NCI-H524 (cell line): ENCODE measurements at regions not wholly inside any gene's neighbourhood (a gene's known extent, or its start where the extent isn't known, plus 50 kb on each side); places are given as distances from the start of the nearest gene placed in this dataset.
"Not testable (repeated sequence)": the region's sequence is repeated elsewhere in the genome, so short reads cannot be mapped to it uniquely, and the experiment has no call there.

ENCODE experiments used
- DNase-seq, 2 experiments: peaks; one replicate each; lab custom pipeline; 2025; lab: John Stamatoyannopoulos, UW

GRCh38 chr2:195535911-195536522 is 121.0 kb upstream of the SLC39A10 start:
- no peak for DNase-seq

- DNase-seq = no peak
Measured at GRCh38 chr2:195534971-195535370, 122.1 kb upstream of the SLC39A10 start.

GRCh38 chr2:195533771-195534642 is 123.0 kb upstream of the SLC39A10 start:
- DNase-seq = no peak

- no peak for DNase-seq
Measured at GRCh38 chr2:195532628-195533271, 124.3 kb upstream of the SLC39A10 start.

GRCh38 chr2:195532255-195532627 is 124.8 kb upstream of the SLC39A10 start:
- no peak for DNase-seq

- no peak for DNase-seq
Measured at GRCh38 chr2:195531754-195532153, 125.3 kb upstream of the SLC39A10 start.

GRCh38 chr2:195523242-195523641 is 133.8 kb upstream of the SLC39A10 start:
- not testable (repeated sequence) for DNase-seq

GRCh38 chr2:195521589-195521988 is 135.4 kb upstream of the SLC39A10 start:
- no peak for DNase-seq

- DNase-seq = no peak
Measured at GRCh38 chr2:195520671-195521155, 136.3 kb upstream of the SLC39A10 start.

- no peak for DNase-seq
Measured at GRCh38 chr2:195515551-195515950, 141.5 kb upstream of the SLC39A10 start.

GRCh38 chr2:195514365-195514764 is 142.7 kb upstream of the SLC39A10 start:
- DNase-seq = no peak

GRCh38 chr2:195513119-195513518 is 143.9 kb upstream of the SLC39A10 start:
- DNase-seq = no peak

- no peak for DNase-seq
Measured at GRCh38 chr2:195509551-195509950, 147.5 kb upstream of the SLC39A10 start.

- DNase-seq = no peak
Measured at GRCh38 chr2:195508139-195508455, 148.9 kb upstream of the SLC39A10 start.

- no peak for DNase-seq
Measured at GRCh38 chr2:195507447-195508138, 149.4 kb upstream of the SLC39A10 start.

- no peak for DNase-seq
Measured at GRCh38 chr2:195505701-195506100, 151.3 kb upstream of the SLC39A10 start.

GRCh38 chr2:195503208-195503607 is 153.8 kb upstream of the SLC39A10 start:
- DNase-seq = no peak

- no peak for DNase-seq
Measured at GRCh38 chr2:195501746-195502145, 155.3 kb upstream of the SLC39A10 start.

- DNase-seq = peak in 1 of 2 experiments; percentile 1
Measured at GRCh38 chr2:195500879-195501278, 156.1 kb upstream of the SLC39A10 start.

- DNase-seq = no peak
Measured at GRCh38 chr2:195498839-195499490, 158.1 kb upstream of the SLC39A10 start.

GRCh38 chr2:195498176-195498575 is 158.8 kb upstream of the SLC39A10 start:
- peak in 1 of 2 experiments; percentile 5 for DNase-seq

- DNase-seq = no peak
Measured at GRCh38 chr2:195496991-195497390, 160.0 kb upstream of the SLC39A10 start.
